22Rv1 (cell line): ENCODE measurements at regions not wholly inside any gene's neighbourhood (a gene's known extent, or its start where the extent isn't known, plus 50 kb on each side); places are given as distances from the start of the nearest gene placed in this dataset.

Source experiments
- H3K27ac ChIP-seq: fragments of 450-650 bp; 2 replicates; pipeline ENCODE4 v1.5.1; 2017
- CTCF ChIP-seq: fragments of 450-650 bp; IDR thresholded peaks from 2 replicates; pipeline ENCODE4 v1.5.1; 2017; ENCODE audit warnings: mild to moderate bottlenecking
- ZFX ChIP-seq: fragments of 450-650 bp; IDR thresholded peaks from 2 replicates; pipeline ENCODE4 v1.6.1; 2017; ENCODE audit warnings: antibody characterized with exemption, borderline replicate concordance

- TF ChIP-seq CTCF (no peak), ZFX (no peak)
- no peak overlapping the region for H3K27ac ChIP-seq
Observed at GRCh38 chr9:12958279-12958678, 183.5 kb downstream of the LURAP1L start.

GRCh38 chr9:12958708-12959107 is 183.9 kb downstream of the LURAP1L start:
- TF ChIP-seq CTCF (no peak), ZFX (no peak)
- H3K27ac ChIP-seq, result no peak overlapping the region

GRCh38 chr9:12961276-12961809 is 186.5 kb downstream of the LURAP1L start:
- no peak overlapping the region for H3K27ac ChIP-seq
- no peak for TF ChIP-seq CTCF

- H3K27ac ChIP-seq, result no peak overlapping the region
- TF ChIP-seq ZFX (no peak), CTCF (no peak)
Observed at GRCh38 chr9:12963537-12963936, 188.7 kb downstream of the LURAP1L start.

GRCh38 chr9:12964271-12964670 is 189.5 kb downstream of the LURAP1L start:
- TF ChIP-seq CTCF (no peak), ZFX (no peak)
- H3K27ac ChIP-seq, result no peak overlapping the region

- no peak overlapping the region for H3K27ac ChIP-seq
- TF ChIP-seq CTCF, result no peak
- TF ChIP-seq ZFX, result no peak
Observed at GRCh38 chr9:12965303-12965702, 190.5 kb downstream of the LURAP1L start.

GRCh38 chr9:12968093-12968492 is 193.3 kb downstream of the LURAP1L start:
- H3K27ac ChIP-seq, result no peak overlapping the region
- no peak for TF ChIP-seq CTCF
- no peak for TF ChIP-seq ZFX
